ENCODE measurements at regions not wholly inside any gene's neighbourhood (a gene's known extent, or its start where the extent isn't known, plus 50 kb on each side); places are given as distances from the start of the nearest gene placed in this dataset.

GRCh38 chr12:73950507-73950906 lies 587.1 kb upstream of the ATXN7L3B start:
- TF ChIP-seq EP300 (IDR thresholded peaks at IDR 0.05) = no peak
- TF ChIP-seq POLR2AphosphoS5 (IDR thresholded peaks at IDR 0.05) = no peak
- TF ChIP-seq, protein P1, sequence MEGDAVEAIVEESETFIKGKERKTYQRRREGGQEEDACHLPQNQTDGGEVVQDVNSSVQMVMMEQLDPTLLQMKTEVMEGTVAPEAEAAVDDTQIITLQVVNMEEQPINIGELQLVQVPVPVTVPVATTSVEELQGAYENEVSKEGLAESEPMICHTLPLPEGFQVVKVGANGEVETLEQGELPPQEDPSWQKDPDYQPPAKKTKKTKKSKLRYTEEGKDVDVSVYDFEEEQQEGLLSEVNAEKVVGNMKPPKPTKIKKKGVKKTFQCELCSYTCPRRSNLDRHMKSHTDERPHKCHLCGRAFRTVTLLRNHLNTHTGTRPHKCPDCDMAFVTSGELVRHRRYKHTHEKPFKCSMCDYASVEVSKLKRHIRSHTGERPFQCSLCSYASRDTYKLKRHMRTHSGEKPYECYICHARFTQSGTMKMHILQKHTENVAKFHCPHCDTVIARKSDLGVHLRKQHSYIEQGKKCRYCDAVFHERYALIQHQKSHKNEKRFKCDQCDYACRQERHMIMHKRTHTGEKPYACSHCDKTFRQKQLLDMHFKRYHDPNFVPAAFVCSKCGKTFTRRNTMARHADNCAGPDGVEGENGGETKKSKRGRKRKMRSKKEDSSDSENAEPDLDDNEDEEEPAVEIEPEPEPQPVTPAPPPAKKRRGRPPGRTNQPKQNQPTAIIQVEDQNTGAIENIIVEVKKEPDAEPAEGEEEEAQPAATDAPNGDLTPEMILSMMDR (IDR thresholded peaks at IDR 0.05) = no peak
- TF ChIP-seq POLR2A (IDR thresholded peaks at IDR 0.05) = no peak
